AML-193 (cell line): ENCODE measurements at regions not wholly inside any gene's neighbourhood (a gene's known extent, or its start where the extent isn't known, plus 50 kb on each side); places are given as distances from the start of the nearest gene placed in this dataset.
"Not testable (repeated sequence)": the region's sequence is repeated elsewhere in the genome, so short reads cannot be mapped to it uniquely, and the experiment has no call there.

ENCODE experiments used
- DNase-seq, 2 experiments: peaks; one replicate each; lab custom pipeline; 2025; lab: John Stamatoyannopoulos, UW

GRCh38 chr13:50644081-50644871, 199.2 kb downstream of the DLEU7 start:
- DNase-seq = no peak

- no peak for DNase-seq
These were observed 198.4 kb downstream of the DLEU7 start for GRCh38 chr13:50645092-50645491.

DNA sequence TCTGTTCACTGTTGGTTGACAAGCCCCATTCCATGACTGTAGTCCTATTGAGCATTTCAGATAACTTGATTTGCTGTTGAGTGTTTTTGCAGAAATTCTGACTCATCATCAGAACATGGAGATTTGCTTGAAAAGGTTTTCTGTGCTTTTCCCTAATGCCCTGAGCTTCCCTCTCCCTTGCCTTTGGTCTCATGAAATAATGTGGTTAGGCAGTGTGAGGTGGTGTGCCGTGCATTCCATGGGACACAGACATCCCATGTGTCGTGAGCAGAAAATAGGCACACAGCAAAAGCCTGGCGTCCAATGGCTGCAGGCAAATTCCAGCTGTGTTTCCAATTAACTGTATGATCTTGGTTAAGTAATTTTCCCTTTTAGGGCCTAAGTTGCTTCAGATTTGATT, 197.4 kb downstream of the DLEU7 start:
- DNase-seq = no peak

DNA sequence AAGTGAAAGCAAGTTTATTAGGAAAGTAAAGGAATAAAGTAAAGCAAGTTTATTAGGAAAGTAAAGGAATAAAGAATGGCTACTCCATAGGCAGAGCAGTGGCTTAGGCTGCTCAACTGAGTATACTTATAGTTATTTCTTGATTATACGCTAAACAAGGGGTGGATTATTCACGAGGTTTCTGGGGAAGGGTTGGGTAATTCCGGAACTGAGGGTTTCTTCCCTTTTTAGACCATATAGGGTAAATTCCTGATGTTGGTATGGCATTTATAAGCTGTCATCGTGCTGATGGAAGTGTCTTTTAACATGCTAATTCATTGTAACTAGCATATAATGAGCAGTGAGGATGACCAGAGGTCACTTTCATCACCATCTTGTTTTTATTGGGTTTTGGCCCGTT, 194.3 kb downstream of the DLEU7 start:
- DNase-seq = no peak

DNA sequence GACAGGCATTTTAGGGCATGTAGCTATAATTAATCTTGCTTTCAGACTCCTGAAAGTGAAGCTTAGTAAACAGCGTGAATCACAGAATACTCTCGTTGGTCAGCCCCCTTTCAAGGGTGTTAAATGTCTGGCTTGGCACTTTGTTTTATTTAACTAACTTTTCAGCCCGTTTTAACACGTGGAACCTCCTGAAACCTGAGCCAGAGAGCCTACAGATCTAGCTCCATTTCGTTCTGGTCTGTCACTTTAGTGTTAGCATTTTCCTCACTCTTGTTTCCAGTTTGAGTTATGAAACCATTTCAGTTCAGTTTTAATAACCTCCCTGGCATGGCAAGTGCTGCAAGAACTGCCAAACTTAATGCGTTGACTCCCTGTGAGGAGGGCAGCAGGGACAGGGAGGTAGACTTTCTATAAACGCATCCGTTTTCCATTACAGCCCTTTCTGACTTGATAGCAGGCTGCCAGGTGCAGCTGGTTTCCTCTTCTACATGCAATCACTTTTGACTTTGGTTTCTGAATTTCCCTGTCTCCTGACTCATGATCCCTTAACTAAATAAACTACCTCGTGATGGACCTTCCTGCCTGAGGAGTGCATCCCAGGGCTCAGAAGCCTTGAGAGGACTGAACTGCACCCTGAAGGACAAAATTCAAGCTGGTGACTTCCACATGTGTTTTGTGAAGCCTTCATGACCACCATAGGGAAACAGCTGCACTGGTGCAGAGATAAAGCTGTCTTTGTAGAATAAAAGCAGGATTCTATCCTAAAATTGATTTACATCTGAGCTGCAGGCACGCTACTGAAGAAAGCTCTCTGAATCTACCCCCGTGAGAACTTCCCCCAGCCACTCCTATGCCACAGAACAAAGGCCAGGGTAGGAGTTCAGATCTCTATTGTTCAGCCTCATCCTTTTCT, 192.6 kb downstream of the DLEU7 start:
- DNase-seq = no peak

DNA sequence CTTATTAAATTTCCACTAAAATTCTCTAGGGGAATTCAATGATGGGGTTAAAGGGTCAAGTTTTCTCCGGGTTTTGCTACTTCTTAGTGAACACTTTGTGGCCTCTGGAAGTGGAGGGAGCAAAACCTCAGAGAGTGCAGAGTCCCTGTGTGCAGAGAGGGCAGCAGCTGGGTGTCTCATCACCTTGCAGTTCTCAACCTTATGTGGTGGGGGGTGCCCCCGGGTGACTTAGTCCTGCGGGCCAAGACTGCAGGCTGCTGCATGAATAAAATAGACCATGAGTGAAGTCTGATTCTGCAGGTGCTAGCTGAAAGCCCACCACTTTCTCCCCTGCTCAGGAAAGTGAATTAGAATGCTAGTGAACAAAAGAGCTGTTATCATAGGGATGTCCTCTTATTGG, 191.6 kb downstream of the DLEU7 start:
- no peak for DNase-seq

GRCh38 chr13:50654331-50654730, 189.2 kb downstream of the DLEU7 start:
- DNase-seq = no peak

GRCh38 chr13:50661881-50662280, 181.6 kb downstream of the DLEU7 start:
- DNase-seq = not testable (repeated sequence)

- DNase-seq = no peak
These were observed 178.5 kb downstream of the DLEU7 start for GRCh38 chr13:50664951-50665350.

GRCh38 chr13:50668049-50668448, 175.4 kb downstream of the DLEU7 start:
- no peak for DNase-seq

- no peak for DNase-seq
These were observed 174.7 kb downstream of the DLEU7 start for GRCh38 chr13:50668691-50669271.

GRCh38 chr13:50670272-50670671, 173.2 kb downstream of the DLEU7 start:
- DNase-seq = no peak

DNA sequence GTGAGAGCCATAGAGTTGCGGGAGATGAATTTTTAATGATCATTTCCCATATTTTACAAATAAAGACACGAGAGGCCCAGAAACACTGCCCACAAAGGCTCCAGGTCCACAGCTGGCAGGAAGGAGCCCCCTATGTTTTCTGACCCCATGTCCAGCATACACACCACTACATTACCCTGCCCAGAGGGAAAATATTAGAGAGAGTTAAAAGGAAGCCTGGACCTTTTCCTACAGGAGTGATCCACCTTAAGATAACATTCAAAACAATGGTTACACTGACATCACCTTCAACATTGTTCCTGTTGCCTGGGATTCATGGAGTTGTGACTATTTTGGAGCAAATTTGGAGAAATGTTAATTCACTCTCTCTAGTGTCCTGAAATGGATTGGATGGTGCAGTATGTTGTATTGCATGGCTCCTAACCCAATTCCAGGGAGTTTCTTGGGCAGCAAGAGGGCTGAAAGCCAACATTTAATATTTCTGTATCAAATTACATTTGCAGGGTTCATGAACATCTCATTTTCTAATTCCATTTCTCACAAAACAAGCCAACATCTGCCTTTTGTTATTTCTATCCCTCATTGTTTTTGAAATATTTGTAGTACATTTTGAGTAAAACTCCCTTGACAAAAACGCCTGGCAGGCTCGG, 172.5 kb downstream of the DLEU7 start:
- DNase-seq = no peak

DNA sequence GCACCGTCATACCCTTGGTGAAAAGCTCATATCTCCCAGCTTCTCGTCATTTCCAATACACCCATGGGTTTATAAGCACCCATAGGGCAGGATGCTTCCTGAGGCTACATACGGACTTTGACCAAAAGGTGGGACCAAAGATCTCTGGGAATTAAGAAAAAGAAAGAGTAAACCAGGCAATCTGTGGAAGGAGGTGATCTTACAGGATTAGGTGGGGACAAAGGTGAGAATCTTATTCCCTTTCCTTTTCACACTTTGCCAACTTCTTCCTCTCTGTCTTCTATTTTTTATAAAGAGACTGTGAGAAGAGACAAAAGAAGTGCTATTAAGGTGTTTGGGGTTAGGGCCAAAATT, 172.0 kb downstream of the DLEU7 start:
- DNase-seq = no peak

DNA sequence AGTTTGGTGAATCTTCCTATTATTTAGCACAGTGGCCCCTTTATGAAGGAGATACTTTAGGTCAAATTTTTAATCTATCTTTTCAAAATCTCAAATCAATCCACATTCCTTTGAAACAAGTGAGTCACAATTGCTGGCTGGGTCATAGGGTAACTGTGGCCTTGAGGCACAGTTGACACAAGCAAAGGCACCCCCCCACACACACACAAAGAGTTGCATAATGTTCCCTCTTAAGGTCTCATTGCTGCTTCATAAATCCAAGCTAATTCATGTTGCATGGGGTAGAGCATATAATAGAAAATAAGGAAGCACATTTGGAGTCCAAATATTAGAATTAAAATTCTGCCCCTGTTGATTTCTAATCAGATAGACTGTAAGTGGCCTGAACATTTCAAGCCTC, 171.5 kb downstream of the DLEU7 start:
- peak; percentile 32 to 60 for DNase-seq

GRCh38 chr13:50675651-50676050, 167.8 kb downstream of the DLEU7 start:
- no peak for DNase-seq

- DNase-seq = no peak
These were observed 166.9 kb downstream of the DLEU7 start for GRCh38 chr13:50676602-50677001.

- DNase-seq = no peak
These were observed 166.2 kb downstream of the DLEU7 start for GRCh38 chr13:50677258-50677657.

DNA sequence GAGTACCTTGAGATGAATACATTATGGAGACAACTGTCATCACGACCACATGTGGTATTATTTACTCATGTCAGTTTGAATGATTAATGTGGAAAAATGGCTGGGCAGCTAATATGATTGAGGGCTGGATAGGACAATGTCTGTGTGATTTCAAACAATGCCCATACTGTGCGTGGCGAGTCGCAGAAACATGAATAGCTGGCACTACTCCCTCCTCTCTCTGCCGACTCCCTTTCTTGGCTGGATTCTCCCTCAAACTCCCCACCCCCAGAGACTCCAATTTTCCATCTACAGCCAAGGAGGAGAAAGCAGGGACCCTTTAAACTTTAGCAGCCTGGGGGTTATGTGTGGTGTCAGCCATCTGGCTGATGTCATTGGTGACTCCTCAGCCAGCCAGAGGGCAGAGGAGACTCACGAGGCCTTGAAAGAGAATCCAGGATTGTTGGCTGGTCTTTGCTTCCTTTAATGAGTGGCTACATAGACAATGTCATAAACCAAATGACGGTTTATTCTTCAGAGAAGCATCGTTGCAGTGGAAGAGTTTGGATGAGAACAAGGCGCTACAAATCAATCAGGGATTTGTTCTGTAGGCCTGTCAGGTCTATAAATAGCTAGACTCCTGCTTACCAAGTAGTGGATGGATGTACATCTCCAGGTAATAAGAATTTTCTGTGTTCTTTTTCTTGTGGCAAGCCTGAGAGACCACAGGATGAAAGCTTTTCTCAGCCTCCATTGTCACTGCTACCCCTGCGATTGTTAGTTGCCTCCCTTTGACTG, 165.6 kb downstream of the DLEU7 start:
- no peak for DNase-seq

DNA sequence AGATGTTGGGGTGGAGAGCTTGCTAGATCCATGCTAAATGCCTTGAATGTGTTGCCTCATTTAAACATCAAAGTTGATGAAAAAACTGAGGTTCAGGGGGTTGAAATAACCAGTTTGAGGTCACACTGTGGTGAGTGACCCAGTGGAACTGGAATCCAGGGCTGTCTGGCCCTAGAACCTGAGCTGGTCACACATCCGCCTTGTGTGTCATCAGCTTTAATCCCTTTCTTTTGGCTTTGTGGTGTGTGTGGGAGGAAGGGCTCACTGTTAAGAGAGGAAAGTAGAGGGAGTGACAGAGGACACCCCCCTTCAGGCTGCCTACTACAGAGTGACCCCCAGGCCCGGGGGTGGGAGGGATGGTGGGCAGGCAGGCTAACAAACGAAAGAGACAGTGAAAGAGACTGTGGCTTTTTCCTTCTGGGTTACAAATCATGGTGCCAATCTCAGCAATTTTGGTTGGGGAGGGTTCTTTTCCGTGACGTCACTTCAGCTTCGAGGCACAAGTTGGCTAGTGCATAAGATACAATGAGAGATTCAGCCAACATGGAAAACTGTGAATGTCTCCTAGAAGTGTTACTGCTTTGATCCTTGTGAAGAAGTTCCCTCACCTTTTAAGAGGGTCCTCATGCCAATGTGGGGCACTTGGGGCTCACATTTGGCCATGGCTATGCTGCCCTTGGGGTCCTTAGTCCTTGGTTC, 164.9 kb downstream of the DLEU7 start:
- DNase-seq = no peak

DNA sequence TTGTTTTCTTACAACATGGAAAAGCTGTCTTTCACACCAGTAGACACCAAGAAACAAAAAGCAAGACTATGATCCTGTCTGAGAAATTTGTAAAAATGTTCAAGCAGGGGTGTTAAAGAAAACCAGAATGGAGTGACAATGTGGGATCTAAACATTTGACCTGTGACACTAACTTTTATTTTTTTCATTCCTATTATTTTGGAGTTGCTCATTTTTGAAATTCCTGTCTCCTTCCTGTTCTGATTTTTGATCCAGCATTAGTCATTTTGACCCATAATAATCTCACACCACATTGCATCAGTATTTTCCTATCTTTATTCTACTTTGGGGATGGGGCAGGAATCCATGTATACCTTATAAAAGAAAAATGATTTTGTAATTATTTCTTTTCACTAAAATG, 164.2 kb downstream of the DLEU7 start:
- DNase-seq = no peak
